ENCODE measurements at regions not wholly inside any gene's neighbourhood (a gene's known extent, or its start where the extent isn't known, plus 50 kb on each side); places are given as distances from the start of the nearest gene placed in this dataset.
A peak's percentile ranks its signal among the peaks of the same experiment; 100 is the strongest.

- no peaks in the 10 kb centered on the region for H3K27me3 ChIP-seq (ENCODE audit: low read depth)
- no peaks in the 10 kb centered on the region for H3K4me1 ChIP-seq
- H3K27ac ChIP-seq: no peak overlapping the region
- H3K4me3 ChIP-seq: no peak overlapping the region
- H3K9me3 ChIP-seq: no peaks in the 10 kb centered on the region
- peak; percentile 64 for TF ChIP-seq CTCF (IDR thresholded peaks at IDR 0.05)
- ATAC-seq (peak in 1 of 2 donors; percentile 46), DNase-seq (no peak)
- intact Hi-C loops (cut with DNase I): no loop called here
- H3K36me3 ChIP-seq: no peaks in the 10 kb centered on the region
Observed at GRCh38 chr18:54444319-54444914, 86.7 kb downstream of the C18orf54 start.

GRCh38 chr18:54453996-54454395 is 96.3 kb downstream of the C18orf54 start:
- DNase-seq (no peak), ATAC-seq (no peak)
- Histone ChIP-seq H3K4me1 (no peaks in the 10 kb centered on the region), H3K27ac (no peak overlapping the region), H3K36me3 (no peaks in the 10 kb centered on the region), H3K9me3 (no peaks in the 10 kb centered on the region), H3K27me3 (ENCODE audit: low read depth) (no peaks in the 10 kb centered on the region), H3K4me3 (no peak overlapping the region)
- no peak for TF ChIP-seq CTCF (IDR thresholded peaks at IDR 0.05)
- intact Hi-C loops (cut with DNase I): no loop called here

GRCh38 chr18:54465502-54465901 is 107.8 kb downstream of the C18orf54 start:
- no peak for TF ChIP-seq CTCF (IDR thresholded peaks at IDR 0.05)
- Histone ChIP-seq H3K36me3 (no peaks in the 10 kb centered on the region), H3K4me3 (no peak overlapping the region), H3K27me3 (ENCODE audit: low read depth) (no peaks in the 10 kb centered on the region), H3K9me3 (no peaks in the 10 kb centered on the region), H3K27ac (no peak overlapping the region), H3K4me1 (no peaks in the 10 kb centered on the region)
- intact Hi-C loops (cut with DNase I): no loop called here
- DNase-seq (no peak), ATAC-seq (no peak)

DNA sequence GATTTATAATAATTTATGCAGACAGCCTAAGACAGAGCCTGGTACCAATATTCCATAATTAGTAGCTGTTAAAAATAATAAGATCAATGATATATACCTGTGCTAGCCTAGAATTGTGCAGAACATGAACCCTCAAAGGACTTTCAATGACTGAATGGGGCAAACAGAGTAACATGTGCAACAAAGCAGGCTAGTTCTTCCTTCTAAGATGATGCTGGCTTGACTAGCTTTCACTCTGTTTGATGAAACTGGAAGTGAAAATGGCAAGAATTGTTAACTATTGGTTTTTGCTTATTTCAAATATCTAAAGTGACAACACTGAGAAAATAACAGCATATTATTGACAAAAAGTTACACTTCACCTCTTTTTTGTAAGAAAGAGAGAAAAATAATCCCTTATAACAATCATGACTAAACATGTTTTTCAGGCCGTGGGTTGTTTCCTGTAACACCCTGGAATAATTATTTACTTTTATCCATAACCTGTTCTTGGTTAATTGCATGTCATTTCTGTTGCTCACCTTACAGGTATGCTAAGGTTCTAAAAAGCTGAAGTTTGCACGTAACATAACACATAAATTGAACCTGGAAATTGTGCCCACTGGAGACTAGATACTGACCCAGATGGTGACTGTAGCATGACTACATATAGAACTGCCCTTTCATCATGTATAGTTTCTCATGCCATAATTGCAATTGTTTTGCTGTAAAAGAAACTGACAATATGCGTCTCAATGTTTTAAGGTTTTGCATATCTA is 108.7 kb downstream of the C18orf54 start:
- no peaks in the 10 kb centered on the region for H3K4me1 ChIP-seq
- H3K27ac ChIP-seq: no peak overlapping the region
- no peaks in the 10 kb centered on the region for H3K27me3 ChIP-seq (ENCODE audit: low read depth)
- H3K9me3 ChIP-seq: no peaks in the 10 kb centered on the region
- H3K36me3 ChIP-seq: no peaks in the 10 kb centered on the region
- DNase-seq (no peak), ATAC-seq (no peak)
- intact Hi-C loops (cut with DNase I): no loop called here
- H3K4me3 ChIP-seq: no peak overlapping the region
- no peak for TF ChIP-seq CTCF (IDR thresholded peaks at IDR 0.05)

DNA sequence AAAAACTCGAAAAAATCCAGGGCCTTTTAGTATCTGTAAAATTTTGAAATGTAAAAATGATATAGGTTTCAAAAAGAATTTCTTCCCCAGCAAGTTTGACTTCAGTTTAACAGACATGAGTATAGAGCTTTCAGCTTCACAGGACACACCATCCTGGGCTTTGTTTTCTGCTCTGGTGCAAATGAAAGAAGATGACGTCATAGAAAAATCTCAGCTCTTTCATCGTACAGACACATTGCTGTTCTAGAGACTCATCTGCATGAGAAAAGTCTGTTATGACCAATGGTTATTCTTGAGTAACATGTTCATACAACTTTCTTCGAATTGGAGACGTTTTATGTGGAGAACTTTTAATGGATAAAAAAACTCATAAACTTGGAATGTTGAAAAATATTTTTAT is 111.7 kb upstream of the DYNAP start:
- intact Hi-C loops (cut with DNase I): no loop called here

More for the DNA sequence above, 111.7 kb upstream of the DYNAP start:
- H3K9me3 ChIP-seq: no peaks in the 10 kb centered on the region
- no peaks in the 10 kb centered on the region for H3K27me3 ChIP-seq (ENCODE audit: low read depth)
- ATAC-seq (no peak), DNase-seq (no peak)
- no peak for TF ChIP-seq CTCF (IDR thresholded peaks at IDR 0.05)
- no peak overlapping the region for H3K27ac ChIP-seq
- H3K4me3 ChIP-seq: no peak overlapping the region
- H3K36me3 ChIP-seq: no peaks in the 10 kb centered on the region
- H3K4me1 ChIP-seq: no peaks in the 10 kb centered on the region

All from lower lobe of right lung (tissue), 2 donors.